Neural progenitor cell (in vitro differentiated cells): ENCODE measurements at regions not wholly inside any gene's neighbourhood (a gene's known extent, or its start where the extent isn't known, plus 50 kb on each side); places are given as distances from the start of the nearest gene placed in this dataset.
"Not testable (repeated sequence)": the region's sequence is repeated elsewhere in the genome, so short reads cannot be mapped to it uniquely, and the experiment has no call there.

Experiments
- DNase-seq: peaks from one replicate; pipeline ENCODE4 v3.0.0-alpha.2; 2016; ENCODE audit warnings: low spot score
- H2AFZ ChIP-seq: fragments of 200-600 bp; sonication (generic); replicated peaks from 2 replicates; pipeline ENCODE4 v1.6.1; 2016; ENCODE audit warnings: antibody characterized with exemption
- H3F3A ChIP-seq: fragments of 200-600 bp; sonication (generic); 2 replicates; pipeline ENCODE4 v1.6.1; 2016; ENCODE audit warnings: antibody characterized with exemption, low read depth
- H3K27ac ChIP-seq: fragments of 200-600 bp; sonication (generic); 2 replicates; pipeline ENCODE4 v1.5.1; 2016; ENCODE audit warnings: mild to moderate bottlenecking
- H3K27me3 ChIP-seq: fragments of 200-600 bp; sonication (generic); 2 replicates; pipeline ENCODE4 v1.6.1; 2016; ENCODE audit warnings: mild to moderate bottlenecking, moderate library complexity
- H3K36me3 ChIP-seq: fragments of 200-600 bp; sonication (generic); 2 replicates; pipeline ENCODE4 v1.5.1; 2016
- H3K4me1 ChIP-seq: fragments of 200-600 bp; sonication (generic); 2 replicates; pipeline ENCODE4 v1.6.1; 2016; ENCODE audit warnings: mixed run types
- H3K4me2 ChIP-seq: fragments of 200-600 bp; sonication (generic); 2 replicates; pipeline ENCODE4 v1.6.1; 2016
- H3K4me3 ChIP-seq: fragments of 200-600 bp; sonication (generic); 2 replicates; pipeline ENCODE4 v1.5.1; 2016
- H3K79me2 ChIP-seq: fragments of 200-600 bp; sonication (generic); 2 replicates; pipeline ENCODE4 v1.6.1; 2016; ENCODE audit warnings: low read depth
- H3K9ac ChIP-seq: fragments of 200-600 bp; sonication (generic); 2 replicates; pipeline ENCODE4 v1.6.1; 2016
- H3K9me3 ChIP-seq: fragments of 200-600 bp; sonication (generic); 2 replicates; pipeline ENCODE4 v1.5.1; 2016; ENCODE audit warnings: low read depth
- H4K20me1 ChIP-seq: fragments of 200-600 bp; sonication (generic); 2 replicates; pipeline ENCODE4 v1.6.1; 2016; ENCODE audit warnings: low read depth
- H3K27ac Mint-ChIP-seq: 3 replicates; pipeline ENCODE4 v1.8.0; 2021; ENCODE audit warnings: mixed read lengths
- H3K27me3 Mint-ChIP-seq: 2 replicates; pipeline ENCODE4 v1.8.0; 2022; ENCODE audit warnings: low read depth, mild to moderate bottlenecking, inconsistent platforms, moderate library complexity, mixed read lengths; ENCODE audit not compliant: insufficient read depth
- H3K36me3 Mint-ChIP-seq: 3 replicates; pipeline ENCODE4 v1.8.0; 2021; ENCODE audit warnings: mixed read lengths
- H3K4me1 Mint-ChIP-seq: 3 replicates; pipeline ENCODE4 v1.8.0; 2021; ENCODE audit warnings: mixed read lengths
- H3K4me3 Mint-ChIP-seq: 3 replicates; pipeline ENCODE4 v1.8.0; 2021; ENCODE audit warnings: mild to moderate bottlenecking, moderate library complexity, mixed read lengths
- H3K9me3 Mint-ChIP-seq: 3 replicates; pipeline ENCODE4 v1.8.0; 2020; ENCODE audit warnings: mixed read lengths
- EZH2 ChIP-seq: fragments of 200-600 bp; sonication (generic); IDR thresholded peaks from 2 replicates; pipeline ENCODE4 v1.6.1; 2017; ENCODE audit warnings: antibody characterized with exemption, mild to moderate bottlenecking, moderate library complexity
- EZH2phosphoT487 ChIP-seq: fragments of 200-600 bp; sonication (generic); IDR thresholded peaks from 2 replicates; pipeline ENCODE4 v1.6.1; 2017; ENCODE audit warnings: antibody characterized with exemption
- TF ChIP-seq, protein P1 (sequence below): fragments of 200-600 bp; sonication (generic); IDR thresholded peaks from 2 replicates; pipeline ENCODE4 v1.5.1; 2017; ENCODE audit warnings: antibody characterized with exemption, mild to moderate bottlenecking

GRCh38 chr3:176119826-176120225 lies 1077.5 kb downstream of the TBL1XR1 start:
- Mint-ChIP-seq H3K27ac (no peak overlapping the region), H3K27me3 (no peaks in the 10 kb centered on the region), H3K9me3 (peaks cover 4% of the 10 kb centered on the region), H3K4me1 (no peaks in the 10 kb centered on the region), H3K4me3 (no peak overlapping the region), H3K36me3 (no peaks in the 10 kb centered on the region)
- no peaks in the 10 kb centered on the region for H3F3A ChIP-seq
- H3K79me2 ChIP-seq, result no peaks in the 10 kb centered on the region
- no peak overlapping the region for H3K4me2 ChIP-seq
- no peak overlapping the region for H2AFZ ChIP-seq
- no peak overlapping the region for H3K27ac ChIP-seq
- H3K27me3 ChIP-seq, result no peaks in the 10 kb centered on the region
- H3K4me3 ChIP-seq, result no peak overlapping the region
- H3K9me3 ChIP-seq, result no peaks in the 10 kb centered on the region
- TF ChIP-seq EZH2phosphoT487 (no peak), EZH2 (no peak)
- TF ChIP-seq, protein P1, sequence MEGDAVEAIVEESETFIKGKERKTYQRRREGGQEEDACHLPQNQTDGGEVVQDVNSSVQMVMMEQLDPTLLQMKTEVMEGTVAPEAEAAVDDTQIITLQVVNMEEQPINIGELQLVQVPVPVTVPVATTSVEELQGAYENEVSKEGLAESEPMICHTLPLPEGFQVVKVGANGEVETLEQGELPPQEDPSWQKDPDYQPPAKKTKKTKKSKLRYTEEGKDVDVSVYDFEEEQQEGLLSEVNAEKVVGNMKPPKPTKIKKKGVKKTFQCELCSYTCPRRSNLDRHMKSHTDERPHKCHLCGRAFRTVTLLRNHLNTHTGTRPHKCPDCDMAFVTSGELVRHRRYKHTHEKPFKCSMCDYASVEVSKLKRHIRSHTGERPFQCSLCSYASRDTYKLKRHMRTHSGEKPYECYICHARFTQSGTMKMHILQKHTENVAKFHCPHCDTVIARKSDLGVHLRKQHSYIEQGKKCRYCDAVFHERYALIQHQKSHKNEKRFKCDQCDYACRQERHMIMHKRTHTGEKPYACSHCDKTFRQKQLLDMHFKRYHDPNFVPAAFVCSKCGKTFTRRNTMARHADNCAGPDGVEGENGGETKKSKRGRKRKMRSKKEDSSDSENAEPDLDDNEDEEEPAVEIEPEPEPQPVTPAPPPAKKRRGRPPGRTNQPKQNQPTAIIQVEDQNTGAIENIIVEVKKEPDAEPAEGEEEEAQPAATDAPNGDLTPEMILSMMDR, result no peak
- H3K4me1 ChIP-seq, result no peaks in the 10 kb centered on the region
- DNase-seq, result no peak
- H4K20me1 ChIP-seq, result no peaks in the 10 kb centered on the region
- H3K36me3 ChIP-seq, result no peaks in the 10 kb centered on the region
- H3K9ac ChIP-seq, result no peak overlapping the region

DNA sequence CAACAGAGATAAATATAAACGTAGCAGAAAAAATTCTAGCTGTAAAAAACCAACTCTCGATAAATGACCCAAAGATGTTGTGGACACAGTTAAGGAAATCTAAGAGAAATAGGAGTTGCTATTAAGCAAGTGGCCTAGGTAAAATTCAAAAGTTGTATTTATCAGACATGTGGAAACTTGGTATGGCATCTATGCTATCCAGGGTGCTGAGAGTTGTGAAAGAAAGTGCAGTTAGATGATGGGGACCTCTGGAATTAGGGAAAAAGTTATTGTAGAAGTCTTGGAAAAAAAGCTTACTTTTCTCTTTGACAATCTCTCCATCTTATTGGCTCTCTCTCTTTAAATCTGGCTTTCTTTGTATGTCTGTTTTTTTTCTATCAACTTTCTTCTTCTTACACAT lies 1090.9 kb downstream of the TBL1XR1 start:
- no peak for DNase-seq
- Histone ChIP-seq H3K9me3 (no peaks in the 10 kb centered on the region), H3K9ac (no peak overlapping the region), H3F3A (no peaks in the 10 kb centered on the region), H2AFZ (no peak overlapping the region), H3K79me2 (no peaks in the 10 kb centered on the region), H4K20me1 (no peaks in the 10 kb centered on the region), H3K4me1 (no peaks in the 10 kb centered on the region), H3K4me3 (no peak overlapping the region), H3K4me2 (no peak overlapping the region), H3K36me3 (no peaks in the 10 kb centered on the region), H3K27ac (no peak overlapping the region), H3K27me3 (no peaks in the 10 kb centered on the region)
- Mint-ChIP-seq H3K4me1 (peaks cover 15% of the 10 kb centered on the region), H3K4me3 (no peak overlapping the region), H3K27ac (no peak overlapping the region), H3K36me3 (no peaks in the 10 kb centered on the region), H3K9me3 (no peaks in the 10 kb centered on the region), H3K27me3 (no peaks in the 10 kb centered on the region)
- no peak for TF ChIP-seq EZH2
- no peak for TF ChIP-seq EZH2phosphoT487
- TF ChIP-seq, protein P1, result no peak

DNA sequence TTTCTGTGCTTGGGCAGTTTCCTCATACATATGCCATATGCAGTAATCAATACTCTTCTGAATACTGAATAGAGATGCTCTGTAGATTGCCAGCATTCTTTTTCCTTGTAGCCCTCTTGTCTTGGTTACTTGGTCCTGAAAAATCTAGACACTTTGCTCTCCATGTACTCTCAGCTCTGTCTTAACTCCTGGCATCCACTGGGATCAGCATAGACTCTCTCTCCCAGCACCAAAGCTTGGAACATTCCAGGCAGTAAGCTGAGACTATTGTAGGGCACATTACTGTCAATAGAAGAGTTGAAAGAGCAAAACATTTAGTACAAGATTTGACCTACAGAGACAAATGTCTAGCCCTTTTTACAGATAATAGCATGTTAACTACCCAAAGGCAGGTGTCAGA lies 1100.3 kb downstream of the TBL1XR1 start:
- no peaks in the 10 kb centered on the region for H3K36me3 Mint-ChIP-seq

DNA sequence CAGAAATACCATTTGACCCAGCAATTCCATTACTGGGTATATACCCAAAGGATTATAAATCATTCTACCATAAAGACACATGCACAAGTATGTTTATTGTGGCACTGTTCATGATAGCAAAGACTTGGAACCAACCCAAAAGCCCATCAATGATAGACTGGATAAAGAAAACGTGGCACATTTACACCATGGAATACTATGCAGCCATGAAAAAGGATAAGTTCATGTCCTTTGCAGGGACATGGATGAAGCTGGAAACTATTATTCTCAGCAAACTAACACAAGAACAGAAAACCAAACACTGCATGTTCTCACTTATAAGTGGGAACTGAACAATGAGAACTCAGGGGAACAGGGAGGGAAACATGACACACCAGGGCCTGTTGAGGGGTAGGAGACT lies 1103.4 kb downstream of the TBL1XR1 start:
- not testable (repeated sequence) for H4K20me1 ChIP-seq, H3K4me3 ChIP-seq, H3F3A ChIP-seq, H3K79me2 ChIP-seq, H3K27ac Mint-ChIP-seq, H3K36me3 Mint-ChIP-seq, H3K27ac ChIP-seq, H3K27me3 Mint-ChIP-seq, H3K27me3 ChIP-seq, H3K4me3 Mint-ChIP-seq, H3K36me3 ChIP-seq, H3K4me1 Mint-ChIP-seq, H3K9me3 Mint-ChIP-seq, H3K9ac ChIP-seq, DNase-seq, H3K4me2 ChIP-seq, H3K9me3 ChIP-seq, H3K4me1 ChIP-seq, H2AFZ ChIP-seq

More for the DNA sequence above, 1100.3 kb downstream of the TBL1XR1 start:
- Histone ChIP-seq H3K4me1 (no peaks in the 10 kb centered on the region), H2AFZ (no peak overlapping the region), H4K20me1 (no peaks in the 10 kb centered on the region), H3K27me3 (no peaks in the 10 kb centered on the region), H3F3A (no peaks in the 10 kb centered on the region), H3K36me3 (no peaks in the 10 kb centered on the region), H3K9ac (no peak overlapping the region), H3K4me2 (no peak overlapping the region), H3K4me3 (no peak overlapping the region), H3K27ac (no peak overlapping the region), H3K9me3 (no peaks in the 10 kb centered on the region), H3K79me2 (no peaks in the 10 kb centered on the region)
- Mint-ChIP-seq H3K4me3 (no peak overlapping the region), H3K9me3 (peaks cover 3% of the 10 kb centered on the region), H3K27me3 (peaks cover 3% of the 10 kb centered on the region), H3K27ac (no peak overlapping the region), H3K4me1 (peaks cover 5% of the 10 kb centered on the region)
- TF ChIP-seq, protein P1, result no peak
- TF ChIP-seq EZH2phosphoT487 (no peak), EZH2 (no peak)
- peak; percentile 11 for DNase-seq
